SK-N-SH treated with all-trans-retinoic acid at 6 μM for 48 hours (cell line): ENCODE measurements at regions not wholly inside any gene's neighbourhood (a gene's known extent, or its start where the extent isn't known, plus 50 kb on each side); places are given as distances from the start of the nearest gene placed in this dataset.

Experiments used
- ATAC-seq: fragments of 200-7000 bp; cut with Tn5 transposase; 3 replicates; pipeline ENCODE4 v1.9.1; 2020; ENCODE audit warnings: mild to moderate bottlenecking, moderate library complexity
- ARNTL ChIP-seq: fragments of 450-650 bp; formaldehyde crosslinking; IDR thresholded peaks from 2 replicates; pipeline ENCODE4 v1.5.0; 2020; ENCODE audit warnings: low read depth, mild to moderate bottlenecking, moderate library complexity, borderline replicate concordance
- BACH2 ChIP-seq: fragments of 250-450 bp; sonication (Bioruptor Pico); IDR thresholded peaks from 2 replicates; pipeline ENCODE4 v1.9.0; 2021; ENCODE audit warnings: mild to moderate bottlenecking, borderline replicate concordance
- CSRNP3 ChIP-seq: fragments of 250-450 bp; sonication (Bioruptor Pico); IDR thresholded peaks from 2 replicates; pipeline ENCODE4 v1.5.1; 2021; ENCODE audit warnings: mild to moderate bottlenecking, moderate library complexity
- ESRRG ChIP-seq: fragments of 250-450 bp; sonication (Bioruptor Pico); IDR thresholded peaks from 2 replicates; pipeline ENCODE4 v1.6.1; 2021; ENCODE audit warnings: mild to moderate bottlenecking
- GLIS3 ChIP-seq: fragments of 250-450 bp; sonication (Bioruptor Pico); IDR thresholded peaks from 2 replicates; pipeline ENCODE4 v1.5.0; 2020; ENCODE audit warnings: mild to moderate bottlenecking, moderate library complexity
- ISL1 ChIP-seq: fragments of 250-450 bp; sonication (Bioruptor Pico); IDR thresholded peaks from 2 replicates; pipeline ENCODE4 v2.1.2; 2022; ENCODE audit warnings: mild to moderate bottlenecking, moderate library complexity
- OSR1 ChIP-seq: fragments of 250-450 bp; sonication (Bioruptor Pico); IDR thresholded peaks from 2 replicates; pipeline ENCODE4 v1.8.0; 2022; ENCODE audit warnings: moderate library complexity, mild to moderate bottlenecking, inconsistent platforms
- PATZ1 ChIP-seq: fragments of 250-450 bp; sonication (Bioruptor Pico); IDR thresholded peaks from 2 replicates; pipeline ENCODE4 v1.8.0; 2020; ENCODE audit warnings: mild to moderate bottlenecking, moderate library complexity, borderline replicate concordance
- POU6F1 ChIP-seq: fragments of 250-450 bp; sonication (Bioruptor Pico); IDR thresholded peaks from 2 replicates; pipeline ENCODE4 v1.8.0; 2021; ENCODE audit warnings: low read depth, mild to moderate bottlenecking, moderate library complexity, borderline replicate concordance
- PPARA ChIP-seq: fragments of 250-450 bp; sonication (Bioruptor Pico); IDR thresholded peaks from 2 replicates; pipeline ENCODE4 v1.5.0; 2020; ENCODE audit warnings: mild to moderate bottlenecking, borderline replicate concordance
- RARB ChIP-seq: fragments of 250-450 bp; sonication (Bioruptor Pico); IDR thresholded peaks from 2 replicates; pipeline ENCODE4 v1.8.0; 2021; ENCODE audit warnings: mild to moderate bottlenecking, moderate library complexity
- SNAI2 ChIP-seq: fragments of 250-450 bp; sonication (Bioruptor Pico); IDR thresholded peaks from 2 replicates; pipeline ENCODE4 v1.5.0; 2020; ENCODE audit warnings: mild to moderate bottlenecking, moderate library complexity
- TCF4 ChIP-seq: fragments of 250-450 bp; sonication (Bioruptor Pico); IDR thresholded peaks from 2 replicates; pipeline ENCODE4 v1.8.0; 2021; ENCODE audit warnings: mild to moderate bottlenecking, moderate library complexity, borderline replicate concordance
- TOX ChIP-seq: fragments of 250-450 bp; sonication (Bioruptor Pico); IDR thresholded peaks from 2 replicates; pipeline ENCODE4 v1.8.0; 2021; ENCODE audit warnings: mild to moderate bottlenecking, moderate library complexity, borderline replicate concordance
- TSHZ2 ChIP-seq: fragments of 250-450 bp; sonication (Bioruptor Pico); IDR thresholded peaks from 2 replicates; pipeline ENCODE4 v1.5.0; 2020; ENCODE audit warnings: mild to moderate bottlenecking, moderate library complexity
- ZC3H10 ChIP-seq: fragments of 250-450 bp; sonication (Bioruptor Pico); IDR thresholded peaks from 2 replicates; pipeline ENCODE4 v1.5.1; 2021; ENCODE audit warnings: mild to moderate bottlenecking, moderate library complexity
- ZFP3 ChIP-seq: fragments of 250-450 bp; sonication (Bioruptor Pico); IDR thresholded peaks from 2 replicates; pipeline ENCODE4 v1.5.0; 2020; ENCODE audit warnings: mild to moderate bottlenecking, moderate library complexity
- ZFP30 ChIP-seq: fragments of 450-650 bp; formaldehyde crosslinking; IDR thresholded peaks from 2 replicates; pipeline ENCODE4 v1.5.0; 2022; ENCODE audit warnings: mild to moderate bottlenecking, moderate library complexity
- ZNF565 ChIP-seq: fragments of 450-650 bp; formaldehyde crosslinking; conservative IDR thresholded peaks from 2 replicates; pipeline ENCODE4 v1.5.0; 2020; ENCODE audit warnings: low read depth, mild to moderate bottlenecking, moderate library complexity
- ZNF70 ChIP-seq: fragments of 450-650 bp; formaldehyde crosslinking; IDR thresholded peaks from 2 replicates; pipeline ENCODE4 v1.5.0; 2020; ENCODE audit warnings: mild to moderate bottlenecking, moderate library complexity
- ZNF8 ChIP-seq: fragments of 450-650 bp; formaldehyde crosslinking; IDR thresholded peaks from 2 replicates; pipeline ENCODE4 v1.5.0; 2020; ENCODE audit warnings: mild to moderate bottlenecking, moderate library complexity

GRCh38 chr5:52255308-52255707, 532.4 kb upstream of the ITGA1 start:
- TF ChIP-seq ESRRG (CRISPR knock-in tag) = no peak
- TF ChIP-seq ZNF70 = no peak
- TF ChIP-seq SNAI2 = no peak
- TF ChIP-seq CSRNP3 (CRISPR knock-in tag) = no peak
- no peak for TF ChIP-seq ISL1
- TF ChIP-seq ZFP3 (CRISPR knock-in tag) = no peak
- no peak for TF ChIP-seq TCF4 (CRISPR knock-in tag)
- no peak for TF ChIP-seq ZC3H10 (CRISPR knock-in tag)
- no peak for TF ChIP-seq POU6F1
- TF ChIP-seq GLIS3 (CRISPR knock-in tag) = no peak
- TF ChIP-seq OSR1 (CRISPR knock-in tag) = no peak
- TF ChIP-seq ZNF565 (CRISPR knock-in tag) = no peak
- no peak for TF ChIP-seq RARB
- no peak for TF ChIP-seq ZFP30
- TF ChIP-seq ARNTL (CRISPR knock-in tag) = no peak
- no peak for TF ChIP-seq PATZ1 (CRISPR knock-in tag)
- TF ChIP-seq TSHZ2 (CRISPR knock-in tag) = no peak
- ATAC-seq = no peak

- no peak for ATAC-seq
- TF ChIP-seq PPARA (CRISPR knock-in tag) = no peak
- TF ChIP-seq ZNF8 = no peak
- no peak for TF ChIP-seq PATZ1 (CRISPR knock-in tag)
- no peak for TF ChIP-seq TOX (CRISPR knock-in tag)
- TF ChIP-seq TCF4 (CRISPR knock-in tag) = no peak
- no peak for TF ChIP-seq ZNF565 (CRISPR knock-in tag)
- TF ChIP-seq ARNTL (CRISPR knock-in tag) = no peak
- no peak for TF ChIP-seq BACH2 (CRISPR knock-in tag)
- TF ChIP-seq ESRRG (CRISPR knock-in tag) = no peak
Observed at GRCh38 chr5:52262844-52263243, 524.9 kb upstream of the ITGA1 start.

- TF ChIP-seq OSR1 (CRISPR knock-in tag) = no peak
- no peak for TF ChIP-seq ISL1
- TF ChIP-seq TSHZ2 (CRISPR knock-in tag) = no peak
- no peak for TF ChIP-seq SNAI2
- TF ChIP-seq GLIS3 (CRISPR knock-in tag) = no peak
- ATAC-seq = no peak
Observed at GRCh38 chr5:52269401-52269800, 518.3 kb upstream of the ITGA1 start.
